GM12875 (cell line): ENCODE measurements at regions not wholly inside any gene's neighbourhood (a gene's known extent, or its start where the extent isn't known, plus 50 kb on each side); places are given as distances from the start of the nearest gene placed in this dataset.

Experiments used
- H3K4me3 ChIP-seq: one replicate; pipeline ENCODE4 v1.5.1; 2011; ENCODE audit warnings: low read depth, low read length, control low read depth
- CTCF ChIP-seq: IDR thresholded peaks from 2 replicates; pipeline ENCODE4 v1.5.1; 2011; ENCODE audit warnings: low read depth, mild to moderate bottlenecking, control low read depth, inconsistent platforms, low read length, moderate library complexity, borderline replicate concordance; ENCODE audit not compliant: insufficient read depth

GRCh38 chr1:221308534-221309511 is 429.6 kb downstream of the HLX start:
- H3K4me3 ChIP-seq: no peak overlapping the region
- no peak for TF ChIP-seq CTCF

GRCh38 chr1:221309723-221310122 is 430.5 kb downstream of the HLX start:
- H3K4me3 ChIP-seq: no peak overlapping the region
- no peak for TF ChIP-seq CTCF

GRCh38 chr1:221310180-221310579 is 430.9 kb downstream of the HLX start:
- no peak overlapping the region for H3K4me3 ChIP-seq
- TF ChIP-seq CTCF: no peak

- H3K4me3 ChIP-seq: no peak overlapping the region
- no peak for TF ChIP-seq CTCF
These were observed 426.6 kb downstream of the DUSP10 start for GRCh38 chr1:221315330-221315729.

- TF ChIP-seq CTCF: no peak
- no peak overlapping the region for H3K4me3 ChIP-seq
These were observed 425.3 kb downstream of the DUSP10 start for GRCh38 chr1:221316491-221317056.

GRCh38 chr1:221317537-221317936 is 424.4 kb downstream of the DUSP10 start:
- TF ChIP-seq CTCF: no peak
- H3K4me3 ChIP-seq: no peak overlapping the region

- TF ChIP-seq CTCF: no peak
- no peak overlapping the region for H3K4me3 ChIP-seq
These were observed 413.9 kb downstream of the DUSP10 start for GRCh38 chr1:221327954-221328353.
